HL-60 (cell line): ENCODE measurements at regions not wholly inside any gene's neighbourhood (a gene's known extent, or its start where the extent isn't known, plus 50 kb on each side); places are given as distances from the start of the nearest gene placed in this dataset.

ENCODE experiments used
- CTCF ChIP-seq: IDR thresholded peaks from one replicate; pipeline ENCODE4 v1.5.1; 2011; ENCODE audit warnings: low read length, control low read depth, inconsistent platforms; ENCODE audit not compliant: insufficient read depth
- GABPA ChIP-seq: IDR thresholded peaks from 2 replicates; pipeline ENCODE4 v1.6.1; 2012; ENCODE audit warnings: low read depth
- POLR2AphosphoS5 ChIP-seq: IDR thresholded peaks from 2 replicates; pipeline ENCODE4 v1.6.1; 2012; ENCODE audit warnings: low read depth
- REST ChIP-seq: IDR thresholded peaks from 2 replicates; pipeline ENCODE4 v1.6.1; 2012; ENCODE audit warnings: low read depth; ENCODE audit not compliant: insufficient replicate concordance

- TF ChIP-seq CTCF: no peak
- no peak for TF ChIP-seq POLR2AphosphoS5
- no peak for TF ChIP-seq GABPA
- TF ChIP-seq REST: no peak
Observed at GRCh38 chr14:101320396-101320795, 240.9 kb upstream of the DIO3 start.
